ENCODE measurements at regions not wholly inside any gene's neighbourhood (a gene's known extent, or its start where the extent isn't known, plus 50 kb on each side); places are given as distances from the start of the nearest gene placed in this dataset.

DNA sequence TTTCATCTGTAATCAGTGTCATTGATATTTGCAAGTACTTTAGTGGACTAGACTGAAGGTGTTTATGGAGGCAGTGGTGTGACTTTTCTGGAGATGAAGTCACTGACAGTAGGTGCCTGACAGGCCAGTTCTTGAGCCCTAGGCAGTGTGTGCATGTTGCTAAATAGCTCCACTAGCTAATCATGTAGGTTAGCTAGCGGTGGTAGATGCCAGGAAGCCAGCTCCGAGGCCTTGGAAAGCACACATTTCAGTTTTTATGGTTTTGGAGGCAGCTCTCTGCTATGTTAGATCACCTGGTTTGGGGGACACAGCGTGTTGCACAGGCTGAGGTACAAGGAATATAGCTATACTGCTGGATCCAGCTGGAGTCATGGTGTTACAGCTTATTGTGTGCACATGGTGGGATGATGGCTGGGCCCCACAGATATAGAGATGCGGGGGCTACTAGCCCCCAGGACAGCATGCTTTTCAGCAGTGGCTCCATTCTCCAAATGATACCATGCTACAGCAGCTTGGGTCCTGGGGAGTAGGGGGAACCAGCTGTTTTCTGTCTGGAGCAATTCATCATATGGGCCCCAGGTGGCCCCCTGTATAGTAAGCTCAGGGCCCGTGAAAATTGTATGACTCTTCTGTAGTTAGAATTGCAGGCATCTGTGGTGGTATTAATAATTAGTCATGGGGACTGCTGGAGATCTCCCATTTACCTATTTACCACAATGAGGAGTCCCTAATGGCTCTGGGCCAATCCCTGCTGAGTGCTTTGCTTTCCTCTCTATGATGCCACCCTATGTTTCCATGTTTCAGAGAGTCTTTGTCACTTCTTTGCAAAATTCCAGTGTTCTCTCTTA lies 367.2 kb upstream of the LMO3 start:
- intact Hi-C loops (cut with DNase I) = no loop called here
- H3K27ac ChIP-seq (ENCODE audit: low read depth in 1 of 2, low read length in 2 of 2) = no peak overlapping the region
- WGBS, 2 donors = 74 to 81% methylated on average over 5 of the region's 5 CpGs
- no peak for ATAC-seq (ENCODE audit: low FRiP score)
- H3K9me3 ChIP-seq (ENCODE audit: control insufficient read depth, low read length) = no peaks in the 10 kb centered on the region
- no peaks in the 10 kb centered on the region for H3K4me1 ChIP-seq (ENCODE audit: control insufficient read depth in 1 of 2, insufficient read depth in 2 of 2, low read length in 2 of 2)
- no peaks in the 10 kb centered on the region for H3K36me3 ChIP-seq (ENCODE audit: control insufficient read depth in 1 of 2, insufficient read depth in 2 of 2, low read length in 1 of 2)
- H3K27me3 ChIP-seq (ENCODE audit: control insufficient read depth in 1 of 2, insufficient read depth in 2 of 2, low read length in 1 of 2) = no peaks in the 10 kb centered on the region
- no peak overlapping the region for H3K4me3 ChIP-seq (ENCODE audit: low read length in 2 of 2)
- DNase-seq = no peak

GRCh38 chr12:16962889-16963288 lies 356.9 kb upstream of the LMO3 start:
- H3K4me1 ChIP-seq (ENCODE audit: control insufficient read depth in 1 of 2, insufficient read depth in 2 of 2, low read length in 2 of 2) = no peaks in the 10 kb centered on the region
- WGBS, 2 donors = 84% methylated on average over 2 of the region's 2 CpGs
- H3K9me3 ChIP-seq (ENCODE audit: control insufficient read depth, low read length) = no peaks in the 10 kb centered on the region
- DNase-seq (no peak), ATAC-seq (ENCODE audit: low FRiP score) (no peak)
- intact Hi-C loops (cut with DNase I) = no loop called here
- no peak overlapping the region for H3K27ac ChIP-seq (ENCODE audit: low read depth in 1 of 2, low read length in 2 of 2)
- H3K36me3 ChIP-seq (ENCODE audit: control insufficient read depth in 1 of 2, insufficient read depth in 2 of 2, low read length in 1 of 2) = no peaks in the 10 kb centered on the region
- no peak overlapping the region for H3K4me3 ChIP-seq (ENCODE audit: low read length in 2 of 2)
- no peaks in the 10 kb centered on the region for H3K27me3 ChIP-seq (ENCODE audit: control insufficient read depth in 1 of 2, insufficient read depth in 2 of 2, low read length in 1 of 2)

DNA sequence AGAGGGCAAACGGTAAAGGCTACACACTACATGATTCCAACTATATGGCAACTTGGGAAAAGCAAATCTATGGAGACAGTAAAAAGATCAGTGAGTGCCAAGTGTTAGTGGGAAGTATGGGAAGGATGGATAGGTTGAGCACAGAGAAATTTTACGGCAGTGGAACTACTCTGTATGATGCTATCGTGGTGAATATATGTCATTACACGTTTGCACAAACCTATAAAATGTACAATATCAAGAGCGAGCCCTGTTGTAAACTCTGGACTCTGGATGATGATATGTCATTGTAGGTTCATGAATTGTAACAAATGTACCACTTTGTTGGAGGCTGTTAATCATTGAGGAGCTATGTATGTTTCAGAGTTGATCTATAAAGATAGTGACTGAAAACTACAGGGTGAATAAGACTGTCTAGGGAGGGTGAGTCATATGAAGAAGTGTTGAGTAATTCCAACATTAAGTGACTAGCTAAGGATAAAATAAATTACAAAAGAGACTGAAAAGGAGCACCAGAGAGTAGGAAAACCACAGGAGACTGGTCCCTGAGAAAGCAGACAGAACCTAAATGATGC lies 349.2 kb upstream of the LMO3 start:
- ATAC-seq (ENCODE audit: low FRiP score) (no peak), DNase-seq (no peak)
- Histone ChIP-seq H3K27ac (ENCODE audit: low read depth in 1 of 2, low read length in 2 of 2) (no peak overlapping the region), H3K4me3 (ENCODE audit: low read length in 2 of 2) (no peak overlapping the region), H3K36me3 (ENCODE audit: control insufficient read depth in 1 of 2, insufficient read depth in 2 of 2, low read length in 1 of 2) (no peaks in the 10 kb centered on the region), H3K4me1 (ENCODE audit: control insufficient read depth in 1 of 2, insufficient read depth in 2 of 2, low read length in 2 of 2) (no peaks in the 10 kb centered on the region), H3K9me3 (ENCODE audit: control insufficient read depth, low read length) (no peaks in the 10 kb centered on the region), H3K27me3 (ENCODE audit: control insufficient read depth in 1 of 2, insufficient read depth in 2 of 2, low read length in 1 of 2) (no peaks in the 10 kb centered on the region)
- intact Hi-C loops (cut with DNase I) = no loop called here
- WGBS, 2 donors = 84 to 87% methylated on average over 5 of the region's 5 CpGs

GRCh38 chr12:16949871-16950667 lies 344.1 kb upstream of the LMO3 start:
- DNase-seq = no peak
- intact Hi-C loops (cut with DNase I) = no loop called here
- Histone ChIP-seq H3K4me3 (ENCODE audit: low read length in 2 of 2) (no peak overlapping the region), H3K36me3 (ENCODE audit: control insufficient read depth in 1 of 2, insufficient read depth in 2 of 2, low read length in 1 of 2) (no peaks in the 10 kb centered on the region), H3K9me3 (ENCODE audit: control insufficient read depth, low read length) (no peaks in the 10 kb centered on the region), H3K4me1 (ENCODE audit: control insufficient read depth in 1 of 2, insufficient read depth in 2 of 2, low read length in 2 of 2) (no peaks in the 10 kb centered on the region), H3K27me3 (ENCODE audit: control insufficient read depth in 1 of 2, insufficient read depth in 2 of 2, low read length in 1 of 2) (no peaks in the 10 kb centered on the region), H3K27ac (ENCODE audit: low read depth in 1 of 2, low read length in 2 of 2) (no peak overlapping the region)
- WGBS, 2 donors = 44 to 52% methylated on average over 6 of the region's 6 CpGs
- ATAC-seq (ENCODE audit: low FRiP score) = no peak

GRCh38 chr12:16949371-16949770 lies 343.4 kb upstream of the LMO3 start:
- Histone ChIP-seq H3K4me1 (ENCODE audit: control insufficient read depth in 1 of 2, insufficient read depth in 2 of 2, low read length in 2 of 2) (no peaks in the 10 kb centered on the region), H3K4me3 (ENCODE audit: low read length in 2 of 2) (no peak overlapping the region), H3K36me3 (ENCODE audit: control insufficient read depth in 1 of 2, insufficient read depth in 2 of 2, low read length in 1 of 2) (no peaks in the 10 kb centered on the region), H3K9me3 (ENCODE audit: control insufficient read depth, low read length) (no peaks in the 10 kb centered on the region), H3K27ac (ENCODE audit: low read depth in 1 of 2, low read length in 2 of 2) (no peak overlapping the region), H3K27me3 (ENCODE audit: control insufficient read depth in 1 of 2, insufficient read depth in 2 of 2, low read length in 1 of 2) (no peaks in the 10 kb centered on the region)
- no peak for DNase-seq
- 49 to 71% methylated on average over 3 of the region's 3 CpGs for WGBS, 2 donors
- no peak for ATAC-seq (ENCODE audit: low FRiP score)
- intact Hi-C loops (cut with DNase I) = no loop called here

DNA sequence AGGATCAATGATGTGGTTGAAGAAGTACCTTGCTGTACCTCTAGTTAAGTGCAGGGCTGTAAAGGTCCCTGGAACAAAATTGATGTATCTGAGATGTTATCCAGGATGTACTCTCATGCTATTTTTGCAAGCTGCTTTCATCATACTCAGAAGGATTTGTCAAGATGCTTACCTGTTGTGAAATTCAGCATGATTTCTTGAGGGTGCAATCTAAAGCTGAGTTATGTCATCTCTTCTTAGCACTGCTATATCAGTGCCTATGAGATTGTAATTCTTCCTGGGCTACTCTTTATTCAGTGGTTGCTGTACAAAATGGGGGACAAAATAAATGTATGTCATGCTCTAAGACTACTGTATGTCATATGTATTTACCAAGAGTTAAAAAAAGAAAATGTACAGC lies 340.7 kb upstream of the LMO3 start:
- H3K36me3 ChIP-seq (ENCODE audit: control insufficient read depth in 1 of 2, insufficient read depth in 2 of 2, low read length in 1 of 2) = no peaks in the 10 kb centered on the region
- ATAC-seq (ENCODE audit: low FRiP score) = no peak
- no peaks in the 10 kb centered on the region for H3K27me3 ChIP-seq (ENCODE audit: control insufficient read depth in 1 of 2, insufficient read depth in 2 of 2, low read length in 1 of 2)
- H3K4me1 ChIP-seq (ENCODE audit: control insufficient read depth in 1 of 2, insufficient read depth in 2 of 2, low read length in 2 of 2) = no peaks in the 10 kb centered on the region
- no peak overlapping the region for H3K27ac ChIP-seq (ENCODE audit: low read depth in 1 of 2, low read length in 2 of 2)
- intact Hi-C loops (cut with DNase I) = no loop called here
- no peak for DNase-seq
- H3K9me3 ChIP-seq (ENCODE audit: control insufficient read depth, low read length) = no peaks in the 10 kb centered on the region
- H3K4me3 ChIP-seq (ENCODE audit: low read length in 2 of 2) = no peak overlapping the region

DNA sequence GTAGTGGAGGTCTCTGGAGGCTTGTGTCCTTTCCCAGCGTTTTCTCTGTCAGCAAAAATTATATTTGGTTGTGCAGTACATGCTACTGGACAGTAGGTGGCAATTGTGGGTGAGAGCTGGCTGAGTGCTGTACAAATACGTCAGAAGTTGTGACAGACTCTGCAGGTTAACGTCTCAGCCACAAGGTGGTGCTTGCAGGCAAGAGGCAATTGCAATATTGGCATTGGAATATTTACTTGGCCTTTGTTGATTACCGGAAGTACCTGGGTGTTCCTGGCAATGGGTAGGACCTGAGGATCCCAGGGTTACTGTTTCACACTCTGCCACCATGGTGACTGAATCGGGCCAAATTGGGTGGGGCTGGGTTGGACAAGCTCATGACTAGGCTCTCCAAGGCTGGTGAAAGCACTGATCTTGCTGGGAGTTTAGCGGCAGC lies 333.9 kb upstream of the LMO3 start:
- ATAC-seq (ENCODE audit: low FRiP score) = no peak
- WGBS, 2 donors = 35 to 38% methylated on average over 6 of the region's 6 CpGs

DNA sequence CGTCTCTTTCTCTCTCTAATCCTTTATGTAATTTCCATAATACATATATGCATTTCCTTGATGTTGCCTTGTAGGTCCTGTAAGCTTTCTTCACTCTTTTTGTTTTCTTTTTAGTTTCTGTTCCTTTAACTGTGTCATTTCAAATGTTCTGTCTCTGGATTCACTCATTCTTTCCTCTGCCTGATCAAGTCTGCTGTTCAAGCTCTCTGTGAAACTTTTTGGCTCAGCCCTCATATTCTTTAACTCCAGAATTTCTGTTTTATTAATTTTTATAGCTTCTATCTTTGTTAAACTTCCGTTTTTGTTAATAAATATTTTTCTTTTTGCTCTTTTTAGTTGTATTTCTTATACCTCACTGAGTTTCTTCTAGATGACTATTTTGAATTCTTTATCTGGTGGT lies 321.3 kb upstream of the LMO3 start:
- no peaks in the 10 kb centered on the region for H3K27me3 ChIP-seq (ENCODE audit: control insufficient read depth in 1 of 2, insufficient read depth in 2 of 2, low read length in 1 of 2)
- H3K36me3 ChIP-seq (ENCODE audit: control insufficient read depth in 1 of 2, insufficient read depth in 2 of 2, low read length in 1 of 2) = no peaks in the 10 kb centered on the region
- peaks cover 2% of the 10 kb centered on the region for H3K9me3 ChIP-seq (ENCODE audit: control insufficient read depth, low read length)
- no peak overlapping the region for H3K27ac ChIP-seq (ENCODE audit: low read depth in 1 of 2, low read length in 2 of 2)
- H3K4me3 ChIP-seq (ENCODE audit: low read length in 2 of 2) = no peak overlapping the region
- WGBS, 2 donors = 60 to 68% methylated on average over 2 of the region's 2 CpGs
- ATAC-seq (ENCODE audit: low FRiP score) = no peak
- DNase-seq = no peak
- no peaks in the 10 kb centered on the region for H3K4me1 ChIP-seq (ENCODE audit: control insufficient read depth in 1 of 2, insufficient read depth in 2 of 2, low read length in 2 of 2)
- intact Hi-C loops (cut with DNase I) = no loop called here

More for the DNA sequence above, 333.9 kb upstream of the LMO3 start:
- intact Hi-C loops (cut with DNase I) = no loop called here
- no peaks in the 10 kb centered on the region for H3K27me3 ChIP-seq (ENCODE audit: control insufficient read depth in 1 of 2, insufficient read depth in 2 of 2, low read length in 1 of 2)
- H3K36me3 ChIP-seq (ENCODE audit: control insufficient read depth in 1 of 2, insufficient read depth in 2 of 2, low read length in 1 of 2) = no peaks in the 10 kb centered on the region
- no peak overlapping the region for H3K27ac ChIP-seq (ENCODE audit: low read depth in 1 of 2, low read length in 2 of 2)
- H3K4me1 ChIP-seq (ENCODE audit: control insufficient read depth in 1 of 2, insufficient read depth in 2 of 2, low read length in 2 of 2) = peaks cover 0 to 2% of the 10 kb centered on the region in 2 donors
- DNase-seq = no peak
- no peak overlapping the region for H3K4me3 ChIP-seq (ENCODE audit: low read length in 2 of 2)
- H3K9me3 ChIP-seq (ENCODE audit: control insufficient read depth, low read length) = peaks cover 6% of the 10 kb centered on the region
